HG03565 (cell line): ENCODE measurements at regions not wholly inside any gene's neighbourhood (a gene's known extent, or its start where the extent isn't known, plus 50 kb on each side); places are given as distances from the start of the nearest gene placed in this dataset.

Experiments used
- ATAC-seq: cut with Tn5 transposase; IDR thresholded peaks from one replicate; pipeline ENCODE4 v1.9.1; 2021; ENCODE audit warnings: mild to moderate bottlenecking, moderate library complexity; ENCODE audit not compliant: unreplicated experiment

- ATAC-seq, result no peak
Observed at GRCh38 chr10:128694168-128694850, 568.1 kb upstream of the MKI67 start.

GRCh38 chr10:128694851-128695725, 568.9 kb upstream of the MKI67 start:
- ATAC-seq, result no peak

- ATAC-seq, result no peak
Observed at GRCh38 chr10:128695931-128696330, 569.7 kb upstream of the MKI67 start.

- ATAC-seq, result no peak
Observed at GRCh38 chr10:128697437-128697836, 571.2 kb upstream of the MKI67 start.

- no peak for ATAC-seq
Observed at GRCh38 chr10:128701381-128701780, 575.2 kb upstream of the MKI67 start.

- ATAC-seq, result no peak
Observed at GRCh38 chr10:128701837-128702236, 575.6 kb upstream of the MKI67 start.

- ATAC-seq, result no peak
Observed at GRCh38 chr10:128704716-128705115, 578.5 kb upstream of the MKI67 start.

GRCh38 chr10:128708182-128708581, 582.0 kb upstream of the MKI67 start:
- ATAC-seq, result no peak

GRCh38 chr10:128709686-128710085, 583.5 kb upstream of the MKI67 start:
- ATAC-seq, result no peak

- no peak for ATAC-seq
Observed at GRCh38 chr10:128710098-128710797, 584.0 kb upstream of the MKI67 start.

GRCh38 chr10:128710798-128711183, 584.6 kb upstream of the MKI67 start:
- ATAC-seq, result no peak

- no peak for ATAC-seq
Observed at GRCh38 chr10:128711806-128712205, 585.6 kb upstream of the MKI67 start.

- ATAC-seq, result no peak
Observed at GRCh38 chr10:128712661-128713400, 586.6 kb upstream of the MKI67 start.

- ATAC-seq, result no peak
Observed at GRCh38 chr10:128713471-128713870, 587.2 kb upstream of the MKI67 start.

GRCh38 chr10:128713874-128714570, 587.8 kb upstream of the MKI67 start:
- ATAC-seq, result no peak

- no peak for ATAC-seq
Observed at GRCh38 chr10:128714644-128715415, 588.6 kb upstream of the MKI67 start.

- ATAC-seq, result no peak
Observed at GRCh38 chr10:128716181-128716580, 590.0 kb upstream of the MKI67 start.

- ATAC-seq, result no peak
Observed at GRCh38 chr10:128721963-128722445, 595.8 kb upstream of the MKI67 start.

GRCh38 chr10:128722947-128723346, 596.7 kb upstream of the MKI67 start:
- ATAC-seq, result no peak
